Activated CD8-positive, alpha-beta memory T cell treated with anti-CD3 and anti-CD28 coated beads, Interleukin-2, amount 50 U/mL, for 24 hours (primary cell): ENCODE measurements at regions not wholly inside any gene's neighbourhood (a gene's known extent, or its start where the extent isn't known, plus 50 kb on each side); places are given as distances from the start of the nearest gene placed in this dataset.

ENCODE experiments used
- DNase-seq: peaks from one replicate; pipeline ENCODE4 v3.0.0-alpha.2; 2020; ENCODE audit errors: extremely low read depth

GRCh38 chr10:130485958-130486895, 350.0 kb downstream of the GLRX3 start:
- DNase-seq, result no peak

GRCh38 chr10:130486906-130487305, 350.7 kb downstream of the GLRX3 start:
- DNase-seq, result no peak

GRCh38 chr10:130487566-130487965, 351.4 kb downstream of the GLRX3 start:
- no peak for DNase-seq

GRCh38 chr10:130489891-130490290, 353.7 kb downstream of the GLRX3 start:
- no peak for DNase-seq

GRCh38 chr10:130491011-130491692, 355.0 kb downstream of the GLRX3 start:
- no peak for DNase-seq

- DNase-seq, result no peak
Measured at GRCh38 chr10:130491693-130492050, 355.5 kb downstream of the GLRX3 start.

- DNase-seq, result no peak
Measured at GRCh38 chr10:130492266-130492934, 356.2 kb downstream of the GLRX3 start.

- DNase-seq, result no peak
Measured at GRCh38 chr10:130493021-130493420, 356.8 kb downstream of the GLRX3 start.

GRCh38 chr10:130493446-130494145, 357.4 kb downstream of the GLRX3 start:
- no peak for DNase-seq

GRCh38 chr10:130495116-130495862, 359.1 kb downstream of the GLRX3 start:
- DNase-seq, result no peak

- DNase-seq, result no peak
Measured at GRCh38 chr10:130495891-130496636, 359.9 kb downstream of the GLRX3 start.

GRCh38 chr10:130497056-130498010, 361.1 kb downstream of the GLRX3 start:
- DNase-seq, result no peak

- DNase-seq, result no peak
Measured at GRCh38 chr10:130498042-130498441, 361.9 kb downstream of the GLRX3 start.

- no peak for DNase-seq
Measured at GRCh38 chr10:130498934-130499333, 362.7 kb downstream of the GLRX3 start.

- no peak for DNase-seq
Measured at GRCh38 chr10:130499541-130499940, 363.4 kb downstream of the GLRX3 start.

- DNase-seq, result no peak
Measured at GRCh38 chr10:130500261-130501000, 364.2 kb downstream of the GLRX3 start.

- DNase-seq, result no peak
Measured at GRCh38 chr10:130507461-130507860, 371.3 kb downstream of the GLRX3 start.

GRCh38 chr10:130509881-130510689, 373.9 kb downstream of the GLRX3 start:
- no peak for DNase-seq
